ENCODE measurements at regions not wholly inside any gene's neighbourhood (a gene's known extent, or its start where the extent isn't known, plus 50 kb on each side); places are given as distances from the start of the nearest gene placed in this dataset.
A peak's percentile ranks its signal among the peaks of the same experiment; 100 is the strongest.
"Not testable (repeated sequence)": the region's sequence is repeated elsewhere in the genome, so short reads cannot be mapped to it uniquely, and the experiment has no call there.

GRCh38 chrX:92081250-92081649, 302.1 kb downstream of the PCDH11X start:
- not testable (repeated sequence) for DNase-seq (ENCODE audit: low spot score)

GRCh38 chrX:92090756-92091155, 311.6 kb downstream of the PCDH11X start:
- DNase-seq (ENCODE audit: low spot score) = not testable (repeated sequence)

DNA sequence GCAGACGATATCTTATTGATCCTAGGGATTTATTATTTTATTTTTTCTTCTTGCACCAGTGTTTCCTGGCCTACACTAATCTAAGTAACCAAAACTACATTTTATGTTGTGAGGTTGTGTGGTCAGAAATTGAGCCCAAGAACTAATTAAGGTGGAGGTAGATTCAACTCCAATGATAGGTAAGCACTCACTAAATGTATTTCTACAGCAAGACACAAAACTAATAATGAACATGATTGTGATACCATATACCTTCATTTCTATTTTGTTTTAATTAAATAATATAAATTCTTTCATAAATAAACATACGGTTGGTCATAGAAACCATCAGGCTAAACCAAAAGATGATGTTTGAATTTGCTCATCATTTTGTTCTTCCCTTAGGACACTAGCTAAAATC, 319.0 kb downstream of the PCDH11X start:
- DNase-seq (ENCODE audit: low spot score) = not testable (repeated sequence)

GRCh38 chrX:92100095-92100494, 320.9 kb downstream of the PCDH11X start:
- not testable (repeated sequence) for DNase-seq (ENCODE audit: low spot score)

- not testable (repeated sequence) for DNase-seq (ENCODE audit: low spot score)
Observed at GRCh38 chrX:92105693-92106092, 326.5 kb downstream of the PCDH11X start.

DNA sequence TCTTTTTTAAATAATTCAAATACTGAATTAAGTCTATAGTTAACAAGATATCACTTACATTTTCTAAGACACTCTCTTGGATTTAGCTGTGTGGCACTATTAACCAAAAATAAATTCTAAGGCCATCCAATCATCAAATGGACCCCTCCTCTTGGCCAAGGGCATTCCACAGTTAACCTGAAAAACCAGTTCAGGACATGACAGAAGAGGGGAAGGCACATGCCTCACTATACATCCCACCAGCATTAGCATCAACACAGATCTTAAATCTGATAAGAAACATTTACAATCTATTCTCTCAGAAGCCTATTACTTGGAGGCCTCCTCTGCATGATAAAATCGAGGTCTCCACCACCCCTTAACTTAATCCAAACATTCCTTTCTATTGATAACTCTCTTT, 327.5 kb downstream of the PCDH11X start:
- not testable (repeated sequence) for DNase-seq (ENCODE audit: low spot score)

- DNase-seq (ENCODE audit: low spot score) = not testable (repeated sequence)
Observed at GRCh38 chrX:92110410-92110911, 331.3 kb downstream of the PCDH11X start.

GRCh38 chrX:92117701-92118100, 338.5 kb downstream of the PCDH11X start:
- not testable (repeated sequence) for DNase-seq (ENCODE audit: low spot score)

GRCh38 chrX:92163035-92163434, 383.9 kb downstream of the PCDH11X start:
- not testable (repeated sequence) for DNase-seq (ENCODE audit: low spot score)

GRCh38 chrX:92209936-92210335, 430.8 kb downstream of the PCDH11X start:
- DNase-seq (ENCODE audit: low spot score) = no peak

- no peak for DNase-seq (ENCODE audit: low spot score)
Observed at GRCh38 chrX:92213786-92214185, 434.6 kb downstream of the PCDH11X start.

DNA sequence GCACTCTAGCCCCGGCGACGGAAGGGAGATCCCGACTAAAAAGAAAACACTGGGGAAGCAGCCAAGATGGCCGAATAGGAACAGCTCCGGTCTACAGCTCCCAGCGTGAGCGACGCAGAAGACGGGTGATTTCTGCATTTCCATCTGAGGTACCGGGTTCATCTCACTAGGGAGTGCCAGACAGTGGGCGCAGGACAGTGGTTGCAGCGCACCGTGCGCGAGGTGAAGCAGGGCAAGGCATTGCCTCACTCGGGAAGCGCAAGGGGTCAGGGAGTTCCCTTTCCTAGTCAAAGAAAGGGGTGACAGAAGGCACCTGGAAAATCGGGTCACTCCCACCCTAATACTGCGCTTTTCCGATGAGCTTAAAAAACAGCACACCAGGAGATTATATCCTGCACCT, 435.8 kb downstream of the PCDH11X start:
- DNase-seq (ENCODE audit: low spot score) = not testable (repeated sequence)

DNA sequence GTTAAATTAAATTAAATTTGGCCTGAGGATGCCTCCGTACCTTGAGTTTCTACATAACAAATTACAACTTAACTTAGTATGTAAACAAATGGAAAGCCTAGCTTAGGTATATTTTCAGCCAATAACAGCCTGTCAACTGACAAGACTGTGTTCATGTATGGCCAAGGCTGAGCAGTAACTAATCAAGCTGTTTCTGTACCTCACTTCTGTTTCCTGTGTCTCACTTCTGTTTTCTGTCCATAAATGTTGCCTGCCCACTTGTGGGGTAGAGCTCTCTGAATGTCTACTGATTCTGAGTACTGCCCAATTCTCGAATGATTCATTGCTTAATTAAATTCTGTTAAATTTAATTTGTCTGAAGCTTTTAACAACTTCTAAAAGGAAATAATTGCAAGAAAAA, 445.2 kb downstream of the PCDH11X start:
- no peak for DNase-seq (ENCODE audit: low spot score)

- DNase-seq (ENCODE audit: low spot score) = no peak
Observed at GRCh38 chrX:92230628-92231027, 451.5 kb downstream of the PCDH11X start.

DNA sequence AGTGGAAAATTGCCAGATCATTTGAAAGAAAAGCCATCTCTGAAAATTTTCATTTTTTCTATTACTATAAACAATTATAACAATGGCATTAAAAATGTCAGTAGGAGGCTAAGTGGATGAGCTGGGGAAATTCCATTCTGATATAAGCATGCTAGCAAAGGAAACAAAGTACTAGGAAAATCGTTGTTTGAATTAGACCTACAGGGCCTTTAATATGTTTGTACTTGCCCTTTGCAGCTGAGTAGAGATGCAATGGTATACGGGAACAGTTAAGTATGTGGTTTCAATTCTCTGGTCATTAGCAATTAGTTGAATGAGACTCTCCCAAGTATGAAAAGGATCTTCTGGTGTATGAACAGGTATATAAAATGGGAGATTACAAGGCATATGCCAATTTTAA, 452.2 kb downstream of the PCDH11X start:
- DNase-seq (ENCODE audit: low spot score) = no peak

DNA sequence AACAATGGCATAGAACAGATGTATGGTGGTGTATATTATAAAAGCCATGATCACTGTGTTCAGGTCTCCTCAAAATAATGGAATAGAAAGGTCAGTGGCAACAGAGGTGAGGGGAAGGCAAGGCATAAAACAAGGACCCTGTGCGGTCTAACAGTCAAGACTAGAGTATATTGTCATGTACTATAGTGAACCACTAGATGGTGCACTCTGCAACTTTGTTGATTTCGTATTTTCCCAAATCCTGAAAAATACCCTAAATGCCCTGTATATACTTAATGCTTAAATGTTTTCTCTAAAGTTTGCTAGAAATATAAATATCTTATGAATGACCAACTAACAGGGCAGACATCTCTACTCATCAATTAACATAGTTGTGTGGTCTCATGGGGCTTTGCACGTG, 453.0 kb downstream of the PCDH11X start:
- peak; percentile 1 for DNase-seq (ENCODE audit: low spot score)

DNA sequence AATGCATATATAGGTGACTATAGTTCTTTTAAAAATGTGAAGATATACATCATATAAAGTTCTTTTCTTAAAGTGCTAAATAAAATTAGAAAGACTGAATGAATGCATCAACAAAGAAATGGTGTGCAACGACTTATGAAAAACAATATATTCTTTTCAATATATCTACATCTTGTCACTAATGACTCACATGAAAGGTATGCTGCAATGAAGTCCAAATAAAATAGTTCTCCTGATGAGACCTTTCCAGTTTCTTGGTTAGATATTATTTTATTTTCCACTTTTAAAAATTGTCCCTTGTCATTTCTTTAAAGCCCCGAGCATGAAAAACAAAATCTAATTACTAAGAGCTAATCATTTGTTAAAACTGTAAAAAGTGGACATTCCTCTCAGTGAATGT, 462.1 kb downstream of the PCDH11X start:
- DNase-seq (ENCODE audit: low spot score) = no peak

DNA sequence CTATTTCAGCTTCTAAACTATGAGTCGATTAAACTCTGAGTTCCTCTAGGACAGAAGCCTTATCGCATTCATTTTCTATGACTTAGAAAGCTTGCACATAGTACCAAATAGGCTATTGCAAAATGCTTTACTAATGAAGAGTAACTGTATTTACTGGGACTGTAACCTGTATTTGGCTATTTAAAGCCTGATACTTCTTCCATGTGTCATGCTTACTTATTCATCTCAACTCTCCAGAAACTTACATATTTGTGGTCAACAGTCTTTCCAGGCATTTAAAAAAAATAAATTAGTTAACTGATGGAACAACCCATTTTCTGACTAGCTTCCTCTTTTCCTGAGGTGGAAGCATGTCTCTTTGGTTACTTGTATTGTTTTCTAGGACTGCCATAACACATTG, 467.9 kb downstream of the PCDH11X start:
- no peak for DNase-seq (ENCODE audit: low spot score)

DNA sequence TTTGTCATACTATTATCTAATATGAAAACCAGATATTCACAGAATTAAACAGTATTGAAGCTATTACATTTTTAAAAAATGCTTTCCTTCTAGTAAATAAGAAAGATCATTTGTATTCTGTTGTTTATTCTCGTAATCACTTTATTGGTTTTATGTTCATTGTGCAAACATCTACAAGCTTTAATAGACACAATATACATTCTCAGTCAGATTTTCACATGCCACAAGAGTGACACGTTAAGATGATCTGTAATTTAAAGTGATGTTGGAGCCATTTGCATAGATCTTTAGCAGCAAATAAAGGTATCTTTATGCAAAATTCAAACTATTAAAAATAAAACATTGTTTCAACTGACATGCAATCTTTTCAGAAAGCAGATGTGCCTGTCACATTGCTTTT, 469.9 kb downstream of the PCDH11X start:
- no peak for DNase-seq (ENCODE audit: low spot score)

DNA sequence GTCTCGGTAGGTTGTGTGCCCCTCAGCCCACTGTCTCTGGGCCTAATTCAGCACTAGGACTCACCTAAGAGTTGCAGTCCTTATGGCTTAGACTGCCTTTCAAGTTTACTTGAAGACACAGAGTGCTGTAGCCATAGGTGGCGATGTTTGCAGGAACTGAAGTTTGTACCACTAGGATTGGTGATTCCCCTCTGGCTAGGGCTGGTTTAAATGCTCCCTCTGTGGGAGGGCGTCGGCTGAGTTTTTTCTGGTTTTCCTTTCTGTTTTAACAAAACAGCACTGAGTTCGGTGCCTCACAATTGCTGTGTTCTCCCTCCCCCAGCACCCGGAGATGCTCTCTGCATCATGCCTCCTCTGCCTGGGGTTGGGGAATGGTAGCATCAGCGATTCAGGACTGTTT, 480.9 kb downstream of the PCDH11X start:
- no peak for DNase-seq (ENCODE audit: low spot score)

GRCh38 chrX:92270936-92271855, 492.0 kb downstream of the PCDH11X start:
- DNase-seq (ENCODE audit: low spot score) = no peak

DNA sequence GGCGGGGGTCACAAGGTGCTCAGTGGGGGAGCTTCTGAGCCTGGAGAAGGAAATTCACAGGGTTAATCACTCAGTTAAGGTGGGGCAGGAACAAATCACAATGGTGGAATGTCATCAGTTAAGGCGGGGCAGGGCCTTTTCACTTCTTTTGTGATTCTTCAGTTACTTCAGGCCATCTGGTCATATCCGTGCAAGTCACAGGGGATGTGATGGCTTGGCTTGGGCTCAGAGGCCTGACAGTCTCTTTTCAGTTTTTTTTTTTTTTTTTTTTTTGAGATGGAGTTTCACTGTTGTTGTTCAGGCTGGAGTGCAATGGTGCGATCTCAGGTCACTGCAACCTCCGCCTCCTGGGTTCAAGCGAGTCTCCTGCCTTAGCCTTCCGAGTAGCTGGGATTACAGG, 499.4 kb downstream of the PCDH11X start:
- not testable (repeated sequence) for DNase-seq (ENCODE audit: low spot score)

DNA sequence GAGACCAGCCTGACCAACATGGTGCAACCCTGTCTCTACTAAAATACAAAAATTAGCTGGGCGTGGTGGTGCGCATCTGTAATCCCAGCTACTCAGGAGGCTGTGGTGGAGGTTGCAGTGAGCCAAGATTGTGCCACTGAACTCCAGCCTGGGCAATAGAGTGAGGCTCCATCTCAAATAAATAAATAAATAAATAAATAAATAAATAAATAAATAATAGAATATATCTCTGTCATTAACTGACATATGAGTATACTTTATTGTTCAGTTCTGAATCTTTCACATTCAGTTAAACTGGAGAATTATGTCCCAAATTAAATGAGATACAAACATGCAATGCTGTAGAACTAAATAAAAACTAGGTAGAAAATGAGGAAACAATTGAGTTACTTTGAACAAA, 501.2 kb downstream of the PCDH11X start:
- DNase-seq (ENCODE audit: low spot score) = not testable (repeated sequence)

DNA sequence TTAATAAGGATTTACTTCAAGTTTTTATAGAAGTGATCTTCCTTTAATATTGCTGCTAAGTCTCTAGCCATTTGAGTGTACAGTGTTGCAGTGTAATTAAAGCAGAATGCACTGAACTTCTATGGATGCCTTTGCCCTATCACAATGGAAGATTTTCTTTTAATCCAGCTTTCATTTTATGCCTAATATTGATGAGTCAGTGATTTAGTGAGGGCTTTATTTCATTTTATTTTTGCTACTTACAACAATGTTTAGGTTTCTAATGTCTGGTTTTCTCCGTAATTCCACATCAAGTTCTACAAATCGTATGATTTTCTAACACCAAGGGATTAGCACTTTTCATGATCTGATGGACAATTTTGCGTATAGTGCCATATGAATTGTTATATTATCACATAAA, 504.1 kb downstream of the PCDH11X start:
- DNase-seq (ENCODE audit: low spot score) = no peak
